KMS-11 (cell line): ENCODE measurements at regions not wholly inside any gene's neighbourhood (a gene's known extent, or its start where the extent isn't known, plus 50 kb on each side); places are given as distances from the start of the nearest gene placed in this dataset.

Experiments
- H2AFZ ChIP-seq: fragments of 200-600 bp; sonication (generic); 2 replicates; pipeline ENCODE4 v1.6.1; 2016; ENCODE audit warnings: antibody characterized with exemption, mixed run types, low read depth
- H3K27ac ChIP-seq: fragments of 200-600 bp; sonication (generic); 2 replicates; pipeline ENCODE4 v1.6.1; 2016; ENCODE audit warnings: mild to moderate bottlenecking, mixed run types
- H3K27me3 ChIP-seq: fragments of 200-600 bp; sonication (generic); 2 replicates; pipeline ENCODE4 v1.6.1; 2017; ENCODE audit warnings: mild to moderate bottlenecking, low read depth, mixed run types, moderate library complexity; ENCODE audit not compliant: insufficient read depth
- H3K36me3 ChIP-seq: fragments of 200-600 bp; sonication (generic); 2 replicates; pipeline ENCODE4 v1.6.1; 2017; ENCODE audit warnings: mild to moderate bottlenecking, mixed run types; ENCODE audit not compliant: insufficient read depth
- H3K4me1 ChIP-seq: fragments of 200-600 bp; sonication (generic); 2 replicates; pipeline ENCODE4 v1.6.1; 2016; ENCODE audit warnings: mild to moderate bottlenecking, low read depth, mixed run types; ENCODE audit not compliant: poor library complexity, severe bottlenecking
- H3K4me2 ChIP-seq: fragments of 200-600 bp; sonication (generic); 2 replicates; pipeline ENCODE4 v1.7.0; 2016; ENCODE audit warnings: mild to moderate bottlenecking, mixed run types
- H3K4me3 ChIP-seq: fragments of 200-600 bp; sonication (generic); IDR thresholded peaks from 2 replicates; pipeline ENCODE4 v1.6.1; 2017; ENCODE audit warnings: low read depth, low read length, mixed read lengths; ENCODE audit not compliant: insufficient read depth
- H3K79me2 ChIP-seq: fragments of 200-600 bp; sonication (generic); 2 replicates; pipeline ENCODE4 v1.6.1; 2016; ENCODE audit warnings: low read depth, mixed run types; ENCODE audit not compliant: insufficient read depth
- H3K9ac ChIP-seq: fragments of 200-600 bp; sonication (generic); 2 replicates; pipeline ENCODE4 v1.6.1; 2016; ENCODE audit warnings: mild to moderate bottlenecking, mixed run types
- H4K20me1 ChIP-seq: fragments of 200-600 bp; sonication (generic); 2 replicates; pipeline ENCODE4 v1.6.1; 2016; ENCODE audit warnings: mild to moderate bottlenecking, mixed run types; ENCODE audit not compliant: insufficient read depth
- TF ChIP-seq, protein P1 (sequence below): fragments of 200-600 bp; sonication (generic); conservative IDR thresholded peaks from 2 replicates; pipeline ENCODE4 v1.6.1; 2017; ENCODE audit warnings: low read depth, mild to moderate bottlenecking, antibody characterized with exemption, low read length, moderate library complexity, mixed read lengths

GRCh38 chr11:15840966-15841365 is 515.4 kb downstream of the SOX6 start:
- no peak overlapping the region for H3K9ac ChIP-seq
- no peaks in the 10 kb centered on the region for H3K27me3 ChIP-seq
- H4K20me1 ChIP-seq, result no peaks in the 10 kb centered on the region
- H3K27ac ChIP-seq, result no peak overlapping the region
- H3K4me1 ChIP-seq, result no peaks in the 10 kb centered on the region
- H2AFZ ChIP-seq, result no peak overlapping the region
- TF ChIP-seq, protein P1, sequence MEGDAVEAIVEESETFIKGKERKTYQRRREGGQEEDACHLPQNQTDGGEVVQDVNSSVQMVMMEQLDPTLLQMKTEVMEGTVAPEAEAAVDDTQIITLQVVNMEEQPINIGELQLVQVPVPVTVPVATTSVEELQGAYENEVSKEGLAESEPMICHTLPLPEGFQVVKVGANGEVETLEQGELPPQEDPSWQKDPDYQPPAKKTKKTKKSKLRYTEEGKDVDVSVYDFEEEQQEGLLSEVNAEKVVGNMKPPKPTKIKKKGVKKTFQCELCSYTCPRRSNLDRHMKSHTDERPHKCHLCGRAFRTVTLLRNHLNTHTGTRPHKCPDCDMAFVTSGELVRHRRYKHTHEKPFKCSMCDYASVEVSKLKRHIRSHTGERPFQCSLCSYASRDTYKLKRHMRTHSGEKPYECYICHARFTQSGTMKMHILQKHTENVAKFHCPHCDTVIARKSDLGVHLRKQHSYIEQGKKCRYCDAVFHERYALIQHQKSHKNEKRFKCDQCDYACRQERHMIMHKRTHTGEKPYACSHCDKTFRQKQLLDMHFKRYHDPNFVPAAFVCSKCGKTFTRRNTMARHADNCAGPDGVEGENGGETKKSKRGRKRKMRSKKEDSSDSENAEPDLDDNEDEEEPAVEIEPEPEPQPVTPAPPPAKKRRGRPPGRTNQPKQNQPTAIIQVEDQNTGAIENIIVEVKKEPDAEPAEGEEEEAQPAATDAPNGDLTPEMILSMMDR, result no peak
- no peak overlapping the region for H3K4me3 ChIP-seq
- no peak overlapping the region for H3K4me2 ChIP-seq
- no peaks in the 10 kb centered on the region for H3K79me2 ChIP-seq
- H3K36me3 ChIP-seq, result no peaks in the 10 kb centered on the region

DNA sequence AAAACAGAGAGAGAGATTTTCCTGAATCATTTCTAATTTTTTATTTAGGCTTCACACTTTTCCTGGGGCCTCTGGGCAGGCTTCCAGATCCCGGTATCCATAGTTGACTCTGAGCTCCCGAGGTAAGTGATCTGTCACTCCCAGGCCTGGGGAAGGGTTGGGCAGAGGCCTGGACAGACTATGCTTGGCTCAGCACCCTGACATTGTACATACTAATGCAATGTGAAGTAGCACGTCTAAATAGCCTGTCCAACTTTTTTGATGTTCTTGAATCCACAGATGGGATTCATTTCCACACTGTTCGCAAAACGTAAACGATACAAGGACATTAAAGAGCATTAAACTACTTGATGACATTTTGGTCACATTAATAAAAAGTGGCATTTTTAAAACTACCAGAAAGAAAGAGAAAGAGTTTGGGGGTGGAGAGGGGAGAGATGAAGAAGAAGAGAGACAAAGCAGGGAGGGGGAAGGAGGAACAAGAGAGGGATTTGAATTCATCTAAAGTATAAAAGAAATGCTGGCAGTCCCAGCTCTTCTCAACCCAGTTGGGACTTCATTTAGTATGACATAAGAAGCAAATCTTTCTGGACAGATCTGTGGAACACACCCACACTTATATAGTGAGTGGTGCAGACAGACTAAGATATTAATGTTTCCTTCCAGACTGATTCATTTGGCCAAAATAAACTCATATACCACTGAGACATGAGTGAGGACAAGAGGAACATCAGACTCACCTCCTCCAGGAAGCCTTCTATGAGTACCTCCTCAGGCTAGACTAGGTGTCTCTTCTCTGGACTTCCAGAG is 514.2 kb downstream of the SOX6 start:
- TF ChIP-seq, protein P1, result no peak
- Histone ChIP-seq H3K27ac (no peak overlapping the region), H3K79me2 (no peaks in the 10 kb centered on the region), H4K20me1 (no peaks in the 10 kb centered on the region), H3K9ac (no peak overlapping the region), H3K4me1 (no peaks in the 10 kb centered on the region), H3K4me3 (no peak overlapping the region), H3K36me3 (no peaks in the 10 kb centered on the region), H3K27me3 (no peaks in the 10 kb centered on the region), H2AFZ (no peak overlapping the region), H3K4me2 (no peak overlapping the region)

DNA sequence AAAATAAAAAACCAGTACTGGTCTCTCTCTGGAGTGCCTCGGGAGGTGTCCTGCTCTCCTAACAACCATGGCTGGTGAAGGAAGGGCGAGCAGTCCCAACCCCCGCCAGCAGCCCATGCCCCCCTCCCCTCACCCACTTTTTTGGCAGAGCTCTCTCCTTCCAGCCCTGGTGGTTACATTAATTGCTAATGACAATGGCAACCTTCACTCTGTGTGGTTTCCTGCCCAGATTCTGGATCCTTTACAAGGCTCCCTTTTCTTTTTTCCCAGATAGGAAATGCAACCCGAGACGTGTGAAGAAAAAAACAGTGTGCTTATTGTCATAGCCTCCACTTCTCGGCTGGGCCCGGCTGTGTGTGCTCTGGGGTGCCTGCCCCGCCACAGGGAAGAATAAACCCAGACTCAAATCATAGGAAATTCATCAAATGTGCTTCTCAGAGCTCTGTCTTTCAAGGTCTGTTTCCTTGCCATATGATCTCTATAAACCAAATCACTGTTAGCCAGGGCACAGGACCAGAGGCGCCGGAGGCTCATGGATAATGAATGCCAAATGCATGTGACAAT is 513.0 kb downstream of the SOX6 start:
- TF ChIP-seq, protein P1, result no peak
- H3K27me3 ChIP-seq, result no peaks in the 10 kb centered on the region
- no peaks in the 10 kb centered on the region for H4K20me1 ChIP-seq
- H3K4me2 ChIP-seq, result no peak overlapping the region
- H3K4me3 ChIP-seq, result no peak overlapping the region
- no peaks in the 10 kb centered on the region for H3K79me2 ChIP-seq
- H3K4me1 ChIP-seq, result no peaks in the 10 kb centered on the region
- H3K36me3 ChIP-seq, result no peaks in the 10 kb centered on the region
- no peak overlapping the region for H2AFZ ChIP-seq
- no peak overlapping the region for H3K27ac ChIP-seq
- H3K9ac ChIP-seq, result no peak overlapping the region

DNA sequence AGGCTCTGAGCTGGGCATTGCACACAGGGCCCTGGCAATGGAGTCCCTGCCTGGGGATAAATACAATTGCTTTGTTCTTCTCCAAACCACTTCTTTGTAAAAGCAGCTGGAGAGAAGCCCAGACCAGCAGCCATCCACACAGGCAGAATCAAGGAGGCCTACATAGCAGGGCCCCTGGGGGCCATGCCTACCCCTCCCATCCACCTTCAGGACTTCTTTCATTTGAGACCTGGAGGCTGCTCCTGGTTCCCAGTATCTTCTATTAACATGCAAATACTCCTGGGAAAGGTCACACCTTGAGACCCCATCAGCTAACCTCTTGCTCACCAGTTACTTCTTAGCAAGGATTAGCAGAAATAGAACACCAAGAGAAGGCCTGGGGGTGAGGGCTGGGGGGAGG is 511.1 kb downstream of the SOX6 start:
- Histone ChIP-seq H3K27ac (no peak overlapping the region), H3K4me2 (no peak overlapping the region), H3K27me3 (no peaks in the 10 kb centered on the region), H3K79me2 (no peaks in the 10 kb centered on the region), H3K9ac (no peak overlapping the region), H3K4me1 (no peaks in the 10 kb centered on the region), H3K36me3 (no peaks in the 10 kb centered on the region), H3K4me3 (no peak overlapping the region), H2AFZ (no peak overlapping the region), H4K20me1 (no peaks in the 10 kb centered on the region)
- TF ChIP-seq, protein P1, result no peak
